Right lobe of liver (tissue), 4 donors: ENCODE measurements at regions not wholly inside any gene's neighbourhood (a gene's known extent, or its start where the extent isn't known, plus 50 kb on each side); places are given as distances from the start of the nearest gene placed in this dataset.

Experiments used
- POLR2A ChIP-seq: fragments of 450-650 bp; IDR thresholded peaks from one replicate; pipeline ENCODE4 v1.6.1; 2017; ENCODE audit warnings: antibody characterized with exemption, mild to moderate bottlenecking
- TF ChIP-seq, protein P1 (sequence below), 4 donors: fragments of 200-600 bp in 3 of 4; fragments of 450-650 bp in 1 of 4; IDR thresholded peaks; one replicate each; pipeline versions ENCODE4 v1.5.1 to v1.8.0; 2016 to 2022; ENCODE audit warnings: antibody characterized with exemption in 4 of 4, mild to moderate bottlenecking in 2 of 4
- donor health status: DM: no; HTN: no; CAD: no.
- donor health status: DM: no; HTN: no; CAD: no.
- donor health status: DM: no; HTN: yes; CAD: no.

DNA sequence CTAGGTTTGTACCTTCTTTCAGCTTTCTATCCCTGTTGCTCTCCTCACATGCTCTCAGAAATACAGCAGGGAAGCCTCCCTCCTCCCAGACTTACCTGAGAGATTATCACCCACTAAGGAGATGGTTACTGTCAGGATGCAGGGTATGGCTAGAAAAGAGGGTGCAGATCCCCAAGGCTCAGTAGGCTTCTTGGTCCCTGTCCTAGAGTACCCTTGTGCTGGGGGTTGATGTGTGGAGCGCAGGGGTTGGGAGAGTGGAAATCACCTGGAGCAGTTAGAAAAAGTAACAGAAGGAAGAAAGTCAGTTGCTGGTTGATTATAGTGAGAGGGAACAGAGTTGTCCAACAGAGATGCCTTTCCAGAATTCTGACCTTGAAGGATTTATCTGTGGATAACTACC is 80.2 kb downstream of the CNGA2 start:
- TF ChIP-seq, protein P1, sequence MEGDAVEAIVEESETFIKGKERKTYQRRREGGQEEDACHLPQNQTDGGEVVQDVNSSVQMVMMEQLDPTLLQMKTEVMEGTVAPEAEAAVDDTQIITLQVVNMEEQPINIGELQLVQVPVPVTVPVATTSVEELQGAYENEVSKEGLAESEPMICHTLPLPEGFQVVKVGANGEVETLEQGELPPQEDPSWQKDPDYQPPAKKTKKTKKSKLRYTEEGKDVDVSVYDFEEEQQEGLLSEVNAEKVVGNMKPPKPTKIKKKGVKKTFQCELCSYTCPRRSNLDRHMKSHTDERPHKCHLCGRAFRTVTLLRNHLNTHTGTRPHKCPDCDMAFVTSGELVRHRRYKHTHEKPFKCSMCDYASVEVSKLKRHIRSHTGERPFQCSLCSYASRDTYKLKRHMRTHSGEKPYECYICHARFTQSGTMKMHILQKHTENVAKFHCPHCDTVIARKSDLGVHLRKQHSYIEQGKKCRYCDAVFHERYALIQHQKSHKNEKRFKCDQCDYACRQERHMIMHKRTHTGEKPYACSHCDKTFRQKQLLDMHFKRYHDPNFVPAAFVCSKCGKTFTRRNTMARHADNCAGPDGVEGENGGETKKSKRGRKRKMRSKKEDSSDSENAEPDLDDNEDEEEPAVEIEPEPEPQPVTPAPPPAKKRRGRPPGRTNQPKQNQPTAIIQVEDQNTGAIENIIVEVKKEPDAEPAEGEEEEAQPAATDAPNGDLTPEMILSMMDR (IDR thresholded peaks at IDR 0.05): no peak
- TF ChIP-seq POLR2A: no peak
